Chondrocyte (in vitro differentiated cells): ENCODE measurements at regions not wholly inside any gene's neighbourhood (a gene's known extent, or its start where the extent isn't known, plus 50 kb on each side); places are given as distances from the start of the nearest gene placed in this dataset.

Experiments
- DNase-seq: peaks from one replicate; pipeline ENCODE4 v3.0.0; 2021; ENCODE audit warnings: mixed read lengths, low spot score
- H3K27ac Mint-ChIP-seq: one replicate; pipeline ENCODE4 v1.8.0; 2021; ENCODE audit warnings: mild to moderate bottlenecking, moderate library complexity, mixed read lengths; ENCODE audit not compliant: unreplicated experiment
- H3K27me3 Mint-ChIP-seq: 2 replicates; pipeline ENCODE4 v1.8.0; 2021; ENCODE audit warnings: low read depth, mixed read lengths
- H3K36me3 Mint-ChIP-seq: 2 replicates; pipeline ENCODE4 v1.8.0; 2021; ENCODE audit warnings: low read depth, mixed read lengths
- H3K4me1 Mint-ChIP-seq: 2 replicates; pipeline ENCODE4 v1.8.0; 2021; ENCODE audit warnings: low read depth, mild to moderate bottlenecking, mixed read lengths
- H3K4me3 Mint-ChIP-seq: one replicate; pipeline ENCODE4 v1.8.0; 2021; ENCODE audit warnings: mild to moderate bottlenecking, moderate library complexity, mixed read lengths; ENCODE audit not compliant: unreplicated experiment
- H3K9me3 Mint-ChIP-seq: 2 replicates; pipeline ENCODE4 v1.8.0; 2021; ENCODE audit warnings: low read depth, mixed read lengths
- TF ChIP-seq, protein P1 (sequence below): fragments of 200-600 bp; sonication (generic); IDR thresholded peaks from 2 replicates; pipeline ENCODE4 v1.5.0; 2021; ENCODE audit warnings: antibody characterized with exemption, mild to moderate bottlenecking, moderate library complexity

GRCh38 chr12:62001424-62001823, 258.8 kb upstream of the USP15 start:
- Mint-ChIP-seq H3K27me3 (peaks cover 4% of the 10 kb centered on the region), H3K9me3 (no peaks in the 10 kb centered on the region), H3K36me3 (no peaks in the 10 kb centered on the region), H3K27ac (no peak overlapping the region), H3K4me1 (no peaks in the 10 kb centered on the region), H3K4me3 (no peak overlapping the region)
- TF ChIP-seq, protein P1, sequence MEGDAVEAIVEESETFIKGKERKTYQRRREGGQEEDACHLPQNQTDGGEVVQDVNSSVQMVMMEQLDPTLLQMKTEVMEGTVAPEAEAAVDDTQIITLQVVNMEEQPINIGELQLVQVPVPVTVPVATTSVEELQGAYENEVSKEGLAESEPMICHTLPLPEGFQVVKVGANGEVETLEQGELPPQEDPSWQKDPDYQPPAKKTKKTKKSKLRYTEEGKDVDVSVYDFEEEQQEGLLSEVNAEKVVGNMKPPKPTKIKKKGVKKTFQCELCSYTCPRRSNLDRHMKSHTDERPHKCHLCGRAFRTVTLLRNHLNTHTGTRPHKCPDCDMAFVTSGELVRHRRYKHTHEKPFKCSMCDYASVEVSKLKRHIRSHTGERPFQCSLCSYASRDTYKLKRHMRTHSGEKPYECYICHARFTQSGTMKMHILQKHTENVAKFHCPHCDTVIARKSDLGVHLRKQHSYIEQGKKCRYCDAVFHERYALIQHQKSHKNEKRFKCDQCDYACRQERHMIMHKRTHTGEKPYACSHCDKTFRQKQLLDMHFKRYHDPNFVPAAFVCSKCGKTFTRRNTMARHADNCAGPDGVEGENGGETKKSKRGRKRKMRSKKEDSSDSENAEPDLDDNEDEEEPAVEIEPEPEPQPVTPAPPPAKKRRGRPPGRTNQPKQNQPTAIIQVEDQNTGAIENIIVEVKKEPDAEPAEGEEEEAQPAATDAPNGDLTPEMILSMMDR: no peak
- DNase-seq: no peak

DNA sequence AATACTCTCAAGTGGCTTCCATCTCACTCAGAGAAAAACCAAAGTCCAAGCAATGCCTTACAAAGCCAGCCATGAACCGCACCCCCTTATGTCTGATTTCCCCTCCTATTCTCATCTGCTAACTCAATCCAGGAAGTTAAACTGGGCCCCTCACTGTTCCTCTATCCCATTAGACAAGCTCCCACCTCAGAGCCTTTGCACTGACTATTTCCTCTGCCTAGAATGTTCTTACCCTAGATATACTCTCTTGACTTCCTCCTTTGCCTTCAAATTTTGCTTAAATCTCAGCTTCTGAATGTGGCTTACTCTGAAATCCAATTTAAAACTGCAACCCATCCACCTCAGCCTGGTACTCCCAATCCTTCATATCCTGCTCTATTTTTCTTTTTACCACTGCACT, 257.0 kb upstream of the USP15 start:
- Mint-ChIP-seq H3K4me3 (no peak overlapping the region), H3K9me3 (no peaks in the 10 kb centered on the region), H3K27me3 (peaks cover 11% of the 10 kb centered on the region), H3K27ac (no peak overlapping the region), H3K4me1 (no peaks in the 10 kb centered on the region), H3K36me3 (no peaks in the 10 kb centered on the region)
- TF ChIP-seq, protein P1: no peak
- DNase-seq: no peak

GRCh38 chr12:62003701-62004100, 256.5 kb upstream of the USP15 start:
- Mint-ChIP-seq H3K27me3 (peaks cover 13% of the 10 kb centered on the region), H3K4me3 (no peak overlapping the region), H3K9me3 (no peaks in the 10 kb centered on the region), H3K36me3 (no peaks in the 10 kb centered on the region), H3K4me1 (no peaks in the 10 kb centered on the region), H3K27ac (no peak overlapping the region)
- DNase-seq: no peak
- TF ChIP-seq, protein P1: no peak

GRCh38 chr12:62005615-62006014, 254.6 kb upstream of the USP15 start:
- no peaks in the 10 kb centered on the region for H3K4me1 Mint-ChIP-seq
- H3K27ac Mint-ChIP-seq: no peak overlapping the region
- H3K27me3 Mint-ChIP-seq: peaks cover 14% of the 10 kb centered on the region
- H3K36me3 Mint-ChIP-seq: no peaks in the 10 kb centered on the region
- no peak overlapping the region for H3K4me3 Mint-ChIP-seq
- no peak for DNase-seq
- TF ChIP-seq, protein P1: no peak
- H3K9me3 Mint-ChIP-seq: no peaks in the 10 kb centered on the region

- TF ChIP-seq, protein P1: peak; percentile 86
- Mint-ChIP-seq H3K4me3 (no peak overlapping the region), H3K27me3 (peaks cover 14% of the 10 kb centered on the region), H3K27ac (no peak overlapping the region), H3K9me3 (no peaks in the 10 kb centered on the region), H3K4me1 (no peaks in the 10 kb centered on the region), H3K36me3 (no peaks in the 10 kb centered on the region)
- no peak for DNase-seq
These were observed 254.0 kb upstream of the USP15 start for GRCh38 chr12:62006076-62006732.
